Kidney (tissue), 13 donors: ENCODE measurements at regions not wholly inside any gene's neighbourhood (a gene's known extent, or its start where the extent isn't known, plus 50 kb on each side); places are given as distances from the start of the nearest gene placed in this dataset.

Experiments
- DNase-seq, 5 donors: peaks; one replicate each; pipeline ENCODE4 v3.0.0-alpha.2; 2013 to 2020
- FAIRE-seq: peaks from 2 replicates; lab custom pipeline; 2012; peaks lifted over from hg19 to GRCh38; lab: Jason Lieb, UNC
- H3K27ac ChIP-seq, 2 donors: one replicate each; pipeline ENCODE4 v1.7.0; 2013; ENCODE audit warnings: low read depth in 2 of 2, low read length in 2 of 2, inconsistent platforms in 1 of 2
- H3K27me3 ChIP-seq: one replicate; pipeline ENCODE4 v1.7.1; 2013; ENCODE audit warnings: low read length, inconsistent platforms; ENCODE audit not compliant: control insufficient read depth, insufficient read depth
- H3K36me3 ChIP-seq, 3 donors: one replicate each; pipeline versions ENCODE4 v1.7.0 to v1.7.1; 2013; ENCODE audit warnings: low read length in 3 of 3, control low read depth in 1 of 3, inconsistent platforms in 1 of 3; ENCODE audit not compliant: insufficient read depth in 3 of 3, control insufficient read depth in 2 of 3
- H3K4me1 ChIP-seq, 3 donors: one replicate each; pipeline versions ENCODE4 v1.7.0 to v1.7.1; 2013; ENCODE audit warnings: low read length in 3 of 3, inconsistent platforms in 1 of 3, low read depth in 1 of 3; ENCODE audit not compliant: control insufficient read depth in 2 of 3, insufficient read depth in 2 of 3
- H3K4me3 ChIP-seq, 3 donors: one replicate each; pipeline versions ENCODE4 v1.7.0 to v1.8.1; 2013; ENCODE audit warnings: low read length in 3 of 3, control low read depth in 1 of 3, inconsistent platforms in 1 of 3
- H3K9ac ChIP-seq, 3 donors: one replicate each; pipeline versions ENCODE4 v1.7.0 to v1.7.1; 2013; ENCODE audit warnings: low read length in 3 of 3, control low read depth in 1 of 3, inconsistent platforms in 1 of 3
- H3K9me3 ChIP-seq, 3 donors: one replicate each; pipeline versions ENCODE4 v1.7.0 to v1.7.1; 2013; ENCODE audit warnings: low read length in 3 of 3, control low read depth in 1 of 3, inconsistent platforms in 1 of 3; ENCODE audit not compliant: control insufficient read depth in 2 of 3, insufficient read depth in 1 of 3
- intact Hi-C: fragments of 100-400 bp; cut with DNase I; formaldehyde crosslinking; loops from one replicate; pipeline ENCODE4 v1.11.1; 2022
- TF ChIP-seq, protein P1 (sequence below): IDR thresholded peaks from 3 replicates; pipeline ENCODE4 v1.5.1; 2012; ENCODE audit warnings: mild to moderate bottlenecking, moderate library complexity, borderline replicate concordance; ENCODE audit not compliant: insufficient read depth; ENCODE audit errors: extremely low read depth
- donor health status: control.
- donor health status: control.
- donor health status: control.
- donor health status: control.
- donor health status: control.
- donor health status: DM: yes; HTN: yes; CAD: no.
- donor health status: Normal renal cell carcinoma (clear cell type).

DNA sequence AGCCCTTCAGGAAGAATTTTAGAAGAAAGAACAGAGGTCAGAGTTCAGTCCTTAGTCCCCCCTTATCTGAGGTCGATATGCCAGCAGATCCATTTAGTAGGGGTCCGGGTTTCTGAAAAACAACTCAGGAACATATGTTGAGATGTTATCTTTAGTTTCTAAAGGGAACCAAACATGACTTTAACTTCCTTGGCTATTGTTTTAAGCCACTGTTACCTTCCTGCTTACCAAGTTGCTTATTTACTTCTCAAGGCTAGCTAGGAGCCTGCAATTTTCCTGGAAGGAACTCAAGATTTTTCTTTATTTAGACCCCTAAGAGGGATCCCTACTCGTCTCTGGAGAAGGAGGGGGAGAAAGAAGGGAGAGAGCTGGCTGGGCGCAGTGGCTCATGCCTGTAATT is 54.3 kb downstream of the KCNC4 start:
- DNase-seq (peak in 1 of 5 donors; percentile 33), FAIRE-seq (no peak)
- no peaks in the 10 kb centered on the region for H3K27me3 ChIP-seq
- no peak overlapping the region for H3K9ac ChIP-seq
- H3K36me3 ChIP-seq = no peaks in the 10 kb centered on the region
- intact Hi-C loops = no loop called here
- TF ChIP-seq, protein P1, sequence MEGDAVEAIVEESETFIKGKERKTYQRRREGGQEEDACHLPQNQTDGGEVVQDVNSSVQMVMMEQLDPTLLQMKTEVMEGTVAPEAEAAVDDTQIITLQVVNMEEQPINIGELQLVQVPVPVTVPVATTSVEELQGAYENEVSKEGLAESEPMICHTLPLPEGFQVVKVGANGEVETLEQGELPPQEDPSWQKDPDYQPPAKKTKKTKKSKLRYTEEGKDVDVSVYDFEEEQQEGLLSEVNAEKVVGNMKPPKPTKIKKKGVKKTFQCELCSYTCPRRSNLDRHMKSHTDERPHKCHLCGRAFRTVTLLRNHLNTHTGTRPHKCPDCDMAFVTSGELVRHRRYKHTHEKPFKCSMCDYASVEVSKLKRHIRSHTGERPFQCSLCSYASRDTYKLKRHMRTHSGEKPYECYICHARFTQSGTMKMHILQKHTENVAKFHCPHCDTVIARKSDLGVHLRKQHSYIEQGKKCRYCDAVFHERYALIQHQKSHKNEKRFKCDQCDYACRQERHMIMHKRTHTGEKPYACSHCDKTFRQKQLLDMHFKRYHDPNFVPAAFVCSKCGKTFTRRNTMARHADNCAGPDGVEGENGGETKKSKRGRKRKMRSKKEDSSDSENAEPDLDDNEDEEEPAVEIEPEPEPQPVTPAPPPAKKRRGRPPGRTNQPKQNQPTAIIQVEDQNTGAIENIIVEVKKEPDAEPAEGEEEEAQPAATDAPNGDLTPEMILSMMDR = no peak
- no peak overlapping the region for H3K27ac ChIP-seq
- no peak overlapping the region for H3K4me3 ChIP-seq
- H3K9me3 ChIP-seq = no peaks in the 10 kb centered on the region
- H3K4me1 ChIP-seq = no peaks in the 10 kb centered on the region

DNA sequence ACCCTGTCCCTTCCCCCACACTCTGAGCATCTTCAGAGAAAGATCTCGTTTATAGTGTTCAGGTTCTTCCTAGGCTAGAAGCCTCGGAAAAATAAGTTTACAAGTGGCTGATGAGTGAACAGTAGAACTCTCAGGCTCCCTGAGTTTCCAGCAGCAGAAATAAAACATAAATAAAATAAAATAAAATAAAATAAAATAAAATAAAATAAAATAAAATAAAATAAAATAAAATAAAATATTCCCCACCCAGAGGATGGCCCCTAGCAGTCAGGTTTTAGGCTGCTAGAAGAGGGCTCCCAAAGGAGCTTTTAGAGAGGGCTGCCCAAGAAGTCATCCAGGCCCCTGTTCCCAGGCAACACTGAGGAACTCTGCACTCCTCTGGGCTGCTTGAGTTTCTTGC is 55.1 kb downstream of the KCNC4 start:
- Histone ChIP-seq H3K27ac (no peak overlapping the region), H3K9me3 (no peaks in the 10 kb centered on the region), H3K36me3 (no peaks in the 10 kb centered on the region), H3K4me1 (no peaks in the 10 kb centered on the region), H3K27me3 (no peaks in the 10 kb centered on the region), H3K4me3 (no peak overlapping the region), H3K9ac (no peak overlapping the region)
- TF ChIP-seq, protein P1 = no peak
- DNase-seq (no peak), FAIRE-seq (no peak)
- intact Hi-C loops = no loop called here

DNA sequence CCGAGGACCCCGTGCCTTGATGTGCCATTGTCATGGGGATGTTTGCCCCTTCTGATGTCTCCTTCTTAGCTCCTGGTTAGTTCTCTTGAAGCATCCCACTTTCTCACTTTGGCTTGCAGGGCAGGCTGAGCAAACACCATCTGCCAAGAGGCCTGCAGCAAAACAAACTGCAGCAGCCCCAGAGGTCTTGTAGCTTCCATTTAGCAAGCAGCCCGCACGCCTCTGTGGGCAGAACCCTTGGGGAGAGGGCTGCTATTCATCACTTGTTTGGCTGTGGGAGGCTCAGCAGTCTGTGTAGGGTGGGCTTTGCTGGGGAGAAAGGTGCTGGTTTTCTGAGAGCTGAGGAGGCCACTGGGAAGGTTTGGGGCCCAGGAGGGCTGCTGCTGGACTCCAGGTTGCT is 56.7 kb downstream of the KCNC4 start:
- no peaks in the 10 kb centered on the region for H3K9me3 ChIP-seq
- no peaks in the 10 kb centered on the region for H3K27me3 ChIP-seq
- no peaks in the 10 kb centered on the region for H3K4me1 ChIP-seq
- H3K9ac ChIP-seq = no peak overlapping the region
- DNase-seq (no peak), FAIRE-seq (no peak)
- TF ChIP-seq, protein P1 = no peak
- H3K4me3 ChIP-seq = no peak overlapping the region
- intact Hi-C loops = no loop called here
- H3K36me3 ChIP-seq = no peaks in the 10 kb centered on the region
- no peak overlapping the region for H3K27ac ChIP-seq

DNA sequence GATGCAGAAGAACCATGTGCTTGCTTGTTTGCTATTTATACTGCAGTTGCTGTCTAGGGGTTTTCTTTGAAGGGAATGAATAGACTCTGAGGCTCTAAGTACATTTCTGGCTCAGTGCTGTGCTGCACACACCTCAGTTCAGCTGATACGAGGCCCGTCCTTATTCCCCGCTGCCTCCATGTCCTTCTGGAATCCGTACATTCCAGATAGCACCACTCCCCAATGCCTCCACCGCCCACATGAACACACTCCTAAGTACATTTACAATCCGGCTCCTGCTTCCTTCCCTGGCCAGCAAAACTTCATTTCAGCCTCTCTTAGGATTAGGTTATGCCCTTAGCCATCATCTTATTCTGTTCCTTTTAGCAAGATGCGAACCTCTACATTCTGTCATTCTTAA is 57.1 kb downstream of the KCNC4 start:
- Histone ChIP-seq H3K4me1 (no peaks in the 10 kb centered on the region), H3K27ac (no peak overlapping the region), H3K4me3 (no peak overlapping the region), H3K9ac (no peak overlapping the region), H3K27me3 (no peaks in the 10 kb centered on the region), H3K36me3 (no peaks in the 10 kb centered on the region), H3K9me3 (no peaks in the 10 kb centered on the region)
- intact Hi-C loops = no loop called here
- no peak for DNase-seq
- TF ChIP-seq, protein P1 = no peak
- FAIRE-seq = no peak
